GM12891 (cell line): ENCODE measurements at regions not wholly inside any gene's neighbourhood (a gene's known extent, or its start where the extent isn't known, plus 50 kb on each side); places are given as distances from the start of the nearest gene placed in this dataset.

Source experiments
- POLR2A ChIP-seq: IDR thresholded peaks from 2 replicates; pipeline ENCODE4 v1.6.1; 2011; ENCODE audit warnings: low read depth, low read length, control low read depth
- POLR2AphosphoS5 ChIP-seq: IDR thresholded peaks from 2 replicates; pipeline ENCODE4 v1.6.1; 2011; ENCODE audit warnings: low read depth, low read length, control low read depth
- SPI1 ChIP-seq: IDR thresholded peaks from 2 replicates; pipeline ENCODE4 v1.6.1; 2011; ENCODE audit warnings: low read depth, low read length, control low read depth

GRCh38 chr11:19660076-19660475 lies 52.6 kb upstream of the NAV2 start:
- no peak for TF ChIP-seq POLR2AphosphoS5
- no peak for TF ChIP-seq POLR2A
- peak; percentile 43; the same call in 1 of the 2 replicates for TF ChIP-seq SPI1
